ENCODE measurements at regions not wholly inside any gene's neighbourhood (a gene's known extent, or its start where the extent isn't known, plus 50 kb on each side); places are given as distances from the start of the nearest gene placed in this dataset.
A peak's percentile ranks its signal among the peaks of the same experiment; 100 is the strongest.

GRCh38 chr6:56904068-56904467 lies 50.8 kb upstream of the BEND6 start:
- no peaks in the 10 kb centered on the region for H3K36me3 ChIP-seq (replicated peaks; ENCODE audit: control insufficient read depth, insufficient read depth, low read length)
- H3K27me3 ChIP-seq (ENCODE audit: control insufficient read depth, insufficient read depth, low read length) = no peaks in the 10 kb centered on the region
- no peak overlapping the region for H3K4me3 ChIP-seq (ENCODE audit: insufficient read depth, low read depth, low read length)
- DNase-seq = no peak

- H3K27me3 ChIP-seq (ENCODE audit: control insufficient read depth, insufficient read depth, low read length) = no peaks in the 10 kb centered on the region
- no peaks in the 10 kb centered on the region for H3K36me3 ChIP-seq (replicated peaks; ENCODE audit: control insufficient read depth, insufficient read depth, low read length)
- no peak overlapping the region for H3K4me3 ChIP-seq (ENCODE audit: insufficient read depth, low read depth, low read length)
- peak; percentile 20 for DNase-seq
Measured at GRCh38 chr6:56902641-56903464, 52.1 kb upstream of the BEND6 start.

- no peaks in the 10 kb centered on the region for H3K27me3 ChIP-seq (ENCODE audit: control insufficient read depth, insufficient read depth, low read length)
- no peak overlapping the region for H3K4me3 ChIP-seq (ENCODE audit: insufficient read depth, low read depth, low read length)
- DNase-seq = no peak
- H3K36me3 ChIP-seq (replicated peaks; ENCODE audit: control insufficient read depth, insufficient read depth, low read length) = no peaks in the 10 kb centered on the region
Measured at GRCh38 chr6:56900784-56901183, 54.1 kb upstream of the BEND6 start.

- DNase-seq = no peak
Measured at GRCh38 chr6:56899753-56900152, 55.2 kb upstream of the BEND6 start.

GRCh38 chr6:56899311-56899710 lies 55.6 kb upstream of the BEND6 start:
- no peaks in the 10 kb centered on the region for H3K36me3 ChIP-seq (replicated peaks; ENCODE audit: control insufficient read depth, insufficient read depth, low read length)
- no peak for DNase-seq
- no peaks in the 10 kb centered on the region for H3K27me3 ChIP-seq (ENCODE audit: control insufficient read depth, insufficient read depth, low read length)
- no peak overlapping the region for H3K4me3 ChIP-seq (ENCODE audit: insufficient read depth, low read depth, low read length)

More at GRCh38 chr6:56899753-56900152, 55.2 kb upstream of the BEND6 start:
- no peak overlapping the region for H3K4me3 ChIP-seq (ENCODE audit: insufficient read depth, low read depth, low read length)
- H3K27me3 ChIP-seq (ENCODE audit: control insufficient read depth, insufficient read depth, low read length) = no peaks in the 10 kb centered on the region
- no peaks in the 10 kb centered on the region for H3K36me3 ChIP-seq (replicated peaks; ENCODE audit: control insufficient read depth, insufficient read depth, low read length)

- H3K36me3 ChIP-seq (replicated peaks; ENCODE audit: control insufficient read depth, insufficient read depth, low read length) = no peaks in the 10 kb centered on the region
- no peak overlapping the region for H3K4me3 ChIP-seq (ENCODE audit: insufficient read depth, low read depth, low read length)
- no peak for DNase-seq
- H3K27me3 ChIP-seq (ENCODE audit: control insufficient read depth, insufficient read depth, low read length) = no peaks in the 10 kb centered on the region
Measured at GRCh38 chr6:56897789-56898529, 56.9 kb upstream of the BEND6 start.

- no peak overlapping the region for H3K4me3 ChIP-seq (ENCODE audit: insufficient read depth, low read depth, low read length)
- DNase-seq = peak; percentile 14
- H3K36me3 ChIP-seq (replicated peaks; ENCODE audit: control insufficient read depth, insufficient read depth, low read length) = no peaks in the 10 kb centered on the region
- no peaks in the 10 kb centered on the region for H3K27me3 ChIP-seq (ENCODE audit: control insufficient read depth, insufficient read depth, low read length)
Measured at GRCh38 chr6:56891754-56892153, 63.2 kb upstream of the BEND6 start.

- no peak for DNase-seq
- Histone ChIP-seq H3K4me3 (ENCODE audit: insufficient read depth, low read depth, low read length) (no peak overlapping the region), H3K27me3 (ENCODE audit: control insufficient read depth, insufficient read depth, low read length) (no peaks in the 10 kb centered on the region), H3K36me3 (replicated peaks; ENCODE audit: control insufficient read depth, insufficient read depth, low read length) (no peaks in the 10 kb centered on the region)
Measured at GRCh38 chr6:56890683-56891429, 64.1 kb upstream of the BEND6 start.

- DNase-seq = no peak
- no peak overlapping the region for H3K4me3 ChIP-seq (ENCODE audit: insufficient read depth, low read depth, low read length)
- no peaks in the 10 kb centered on the region for H3K27me3 ChIP-seq (ENCODE audit: control insufficient read depth, insufficient read depth, low read length)
- H3K36me3 ChIP-seq (replicated peaks; ENCODE audit: control insufficient read depth, insufficient read depth, low read length) = no peaks in the 10 kb centered on the region
Measured at GRCh38 chr6:56890066-56890465, 64.8 kb upstream of the BEND6 start.

GRCh38 chr6:56889492-56889891 lies 65.4 kb upstream of the BEND6 start:
- no peak for DNase-seq
- H3K4me3 ChIP-seq (ENCODE audit: insufficient read depth, low read depth, low read length) = no peak overlapping the region
- H3K27me3 ChIP-seq (ENCODE audit: control insufficient read depth, insufficient read depth, low read length) = no peaks in the 10 kb centered on the region
- no peaks in the 10 kb centered on the region for H3K36me3 ChIP-seq (replicated peaks; ENCODE audit: control insufficient read depth, insufficient read depth, low read length)

- Histone ChIP-seq H3K27me3 (ENCODE audit: control insufficient read depth, insufficient read depth, low read length) (no peaks in the 10 kb centered on the region), H3K4me3 (ENCODE audit: insufficient read depth, low read depth, low read length) (no peak overlapping the region), H3K36me3 (replicated peaks; ENCODE audit: control insufficient read depth, insufficient read depth, low read length) (no peaks in the 10 kb centered on the region)
- no peak for DNase-seq
Measured at GRCh38 chr6:56888687-56889086, 66.2 kb upstream of the BEND6 start.

GRCh38 chr6:56887086-56887485 lies 67.8 kb upstream of the BEND6 start:
- Histone ChIP-seq H3K4me3 (ENCODE audit: insufficient read depth, low read depth, low read length) (no peak overlapping the region), H3K27me3 (ENCODE audit: control insufficient read depth, insufficient read depth, low read length) (no peaks in the 10 kb centered on the region), H3K36me3 (replicated peaks; ENCODE audit: control insufficient read depth, insufficient read depth, low read length) (no peaks in the 10 kb centered on the region)
- DNase-seq = no peak

GRCh38 chr6:56877922-56878321 lies 77.0 kb upstream of the BEND6 start:
- H3K36me3 ChIP-seq (replicated peaks; ENCODE audit: control insufficient read depth, insufficient read depth, low read length) = no peaks in the 10 kb centered on the region
- DNase-seq = no peak
- no peaks in the 10 kb centered on the region for H3K27me3 ChIP-seq (ENCODE audit: control insufficient read depth, insufficient read depth, low read length)
- H3K4me3 ChIP-seq (ENCODE audit: insufficient read depth, low read depth, low read length) = no peak overlapping the region

- DNase-seq = no peak
- Histone ChIP-seq H3K27me3 (ENCODE audit: control insufficient read depth, insufficient read depth, low read length) (no peaks in the 10 kb centered on the region), H3K36me3 (replicated peaks; ENCODE audit: control insufficient read depth, insufficient read depth, low read length) (no peaks in the 10 kb centered on the region), H3K4me3 (ENCODE audit: insufficient read depth, low read depth, low read length) (no peak overlapping the region)
Measured at GRCh38 chr6:56875961-56876360, 78.9 kb upstream of the BEND6 start.

GRCh38 chr6:56875523-56875922 lies 79.4 kb upstream of the BEND6 start:
- Histone ChIP-seq H3K4me3 (ENCODE audit: insufficient read depth, low read depth, low read length) (no peak overlapping the region), H3K36me3 (replicated peaks; ENCODE audit: control insufficient read depth, insufficient read depth, low read length) (no peaks in the 10 kb centered on the region), H3K27me3 (ENCODE audit: control insufficient read depth, insufficient read depth, low read length) (no peaks in the 10 kb centered on the region)
- no peak for DNase-seq

All from H7 (cell line).